ENCODE measurements at regions not wholly inside any gene's neighbourhood (a gene's known extent, or its start where the extent isn't known, plus 50 kb on each side); places are given as distances from the start of the nearest gene placed in this dataset.

DNA sequence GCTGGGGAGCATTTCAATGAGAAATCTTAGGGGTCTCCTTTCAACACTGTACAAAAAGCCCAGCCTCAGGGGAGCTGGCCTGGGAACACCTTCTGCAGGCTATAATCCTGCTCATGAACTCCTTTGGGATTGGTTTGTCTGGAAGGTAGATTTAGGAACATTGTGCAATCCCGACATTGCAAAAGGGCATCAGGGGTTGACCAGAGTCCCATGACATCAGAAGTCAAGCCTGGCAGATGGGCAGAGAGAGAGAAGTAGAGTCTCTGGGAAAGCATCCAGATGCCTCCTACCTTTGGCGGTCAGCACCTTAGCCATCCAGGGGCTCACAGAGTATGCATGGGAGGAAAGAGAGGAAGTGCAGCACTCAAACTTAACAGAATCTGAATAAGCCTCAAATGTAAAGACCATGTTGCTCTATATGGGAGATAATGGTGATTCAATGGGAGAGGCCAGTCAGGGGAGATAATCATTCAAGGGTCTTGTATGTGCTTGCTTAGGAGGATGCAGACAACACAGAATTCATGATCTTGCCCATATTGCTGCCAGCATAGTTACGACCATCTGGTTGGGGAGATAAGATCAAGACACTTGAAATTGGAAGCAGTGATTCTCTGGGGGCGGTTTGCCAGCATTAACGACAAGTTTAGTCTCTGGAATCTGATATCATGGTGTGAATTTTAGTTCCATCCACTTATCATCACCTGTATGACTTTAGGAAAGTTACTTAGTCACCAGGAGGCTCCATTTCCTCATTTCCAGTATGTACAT, 58.3 kb upstream of the UPP2 start:
- TF ChIP-seq, protein P1, sequence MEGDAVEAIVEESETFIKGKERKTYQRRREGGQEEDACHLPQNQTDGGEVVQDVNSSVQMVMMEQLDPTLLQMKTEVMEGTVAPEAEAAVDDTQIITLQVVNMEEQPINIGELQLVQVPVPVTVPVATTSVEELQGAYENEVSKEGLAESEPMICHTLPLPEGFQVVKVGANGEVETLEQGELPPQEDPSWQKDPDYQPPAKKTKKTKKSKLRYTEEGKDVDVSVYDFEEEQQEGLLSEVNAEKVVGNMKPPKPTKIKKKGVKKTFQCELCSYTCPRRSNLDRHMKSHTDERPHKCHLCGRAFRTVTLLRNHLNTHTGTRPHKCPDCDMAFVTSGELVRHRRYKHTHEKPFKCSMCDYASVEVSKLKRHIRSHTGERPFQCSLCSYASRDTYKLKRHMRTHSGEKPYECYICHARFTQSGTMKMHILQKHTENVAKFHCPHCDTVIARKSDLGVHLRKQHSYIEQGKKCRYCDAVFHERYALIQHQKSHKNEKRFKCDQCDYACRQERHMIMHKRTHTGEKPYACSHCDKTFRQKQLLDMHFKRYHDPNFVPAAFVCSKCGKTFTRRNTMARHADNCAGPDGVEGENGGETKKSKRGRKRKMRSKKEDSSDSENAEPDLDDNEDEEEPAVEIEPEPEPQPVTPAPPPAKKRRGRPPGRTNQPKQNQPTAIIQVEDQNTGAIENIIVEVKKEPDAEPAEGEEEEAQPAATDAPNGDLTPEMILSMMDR (IDR thresholded peaks at IDR 0.05): no peak
- no peak for TF ChIP-seq POLR2A (IDR thresholded peaks at IDR 0.05)

Data from lower leg skin (tissue), 3 donors.